ENCODE measurements at regions not wholly inside any gene's neighbourhood (a gene's known extent, or its start where the extent isn't known, plus 50 kb on each side); places are given as distances from the start of the nearest gene placed in this dataset.

GRCh38 chr9:87792831-87793288, 66.9 kb downstream of the CTSL start (continued):
- no peak for TF ChIP-seq SIN3A (IDR thresholded peaks at IDR 0.05; ENCODE audit: borderline replicate concordance in 2 of 2, control insufficient read depth in 1 of 2, low read depth in 2 of 2, low read length in 2 of 2)
- TF ChIP-seq SRF (CRISPR knock-in tag; IDR thresholded peaks at IDR 0.05): peak in 1 of 2 experiments; percentile 13; a peak in 1 of 4 replicates
- no peak for TF ChIP-seq GTF2B (IDR thresholded peaks at IDR 0.05; ENCODE audit: extremely low read depth, insufficient read length)
- TF ChIP-seq KLF13 (tag; IDR thresholded peaks at IDR 0.05; ENCODE audit: borderline replicate concordance, low read depth): 0 out of 2 replicates have a peak, but pooled peaks have one; percentile 44
- TF ChIP-seq ZNF551 (CRISPR knock-in tag; IDR thresholded peaks at IDR 0.05): no peak
- peak; percentile 79 for TF ChIP-seq EP400 (IDR thresholded peaks at IDR 0.05)
- TF ChIP-seq NR2C2 (CRISPR knock-in tag; IDR thresholded peaks at IDR 0.05): peak; percentile 64; the same call in 1 of the 2 replicates
- peak; percentile 86 for TF ChIP-seq NR2C2 (tag; IDR thresholded peaks at IDR 0.05)
- TF ChIP-seq NFE2 (IDR thresholded peaks at IDR 0.05; ENCODE audit: low read depth): peak; percentile 48
- TF ChIP-seq USF1 (CRISPR knock-in tag; IDR thresholded peaks at IDR 0.05): peak; percentile 77
- TF ChIP-seq ZBTB8A (IDR thresholded peaks at IDR 0.05; ENCODE audit: partially characterized antibody): no peak
- TF ChIP-seq MAZ (CRISPR knock-in tag; conservative IDR thresholded peaks at IDR 0.05 in 1 of 2, IDR thresholded peaks at IDR 0.05 in 1 of 2): peak; percentile 44 to 47
- no peak for TF ChIP-seq ZKSCAN1 (IDR thresholded peaks at IDR 0.05; ENCODE audit: low read depth, low read length)
- TF ChIP-seq FOXM1 (IDR thresholded peaks at IDR 0.05; ENCODE audit: low read depth): peak; percentile 28; the same call in 1 of the 2 replicates
- no peak for TF ChIP-seq FOXM1 (CRISPR knock-in tag; IDR thresholded peaks at IDR 0.05; ENCODE audit: low read depth)
- TF ChIP-seq ID3 (CRISPR knock-in tag; IDR thresholded peaks at IDR 0.05): no peak
- TF ChIP-seq ID3 (tag; IDR thresholded peaks at IDR 0.05): peak; percentile 48; the same call in 1 of the 2 replicates
- peak; percentile 82 for TF ChIP-seq ZNF395 (CRISPR knock-in tag; IDR thresholded peaks at IDR 0.05)
- no peak for TF ChIP-seq FOXA3 (CRISPR knock-in tag; conservative IDR thresholded peaks at IDR 0.05 in 1 of 2, IDR thresholded peaks at IDR 0.05 in 1 of 2)
- TF ChIP-seq ETV5 (CRISPR knock-in tag; IDR thresholded peaks at IDR 0.05; ENCODE audit: low read depth): no peak
- no peak for TF ChIP-seq ZZZ3 (IDR thresholded peaks at IDR 0.05)
- peak; percentile 63 for TF ChIP-seq SMARCE1 (IDR thresholded peaks at IDR 0.05)
- no peak for TF ChIP-seq POU5F1 (IDR thresholded peaks at IDR 0.05; ENCODE audit: borderline replicate concordance, low read depth, low read length, partially characterized antibody)
- TF ChIP-seq NBN (IDR thresholded peaks at IDR 0.05; ENCODE audit: low read depth): peak; percentile 53; the same call in 1 of the 2 replicates
- no peak for TF ChIP-seq ELF1 (tag; IDR thresholded peaks at IDR 0.05)
